Breast epithelium (tissue), 3 donors: ENCODE measurements at regions not wholly inside any gene's neighbourhood (a gene's known extent, or its start where the extent isn't known, plus 50 kb on each side); places are given as distances from the start of the nearest gene placed in this dataset.

Source experiments
- CTCF ChIP-seq, 3 donors: fragments of 450-650 bp; IDR thresholded peaks; one replicate each; pipeline ENCODE4 v1.5.1; 2016 to 2017; ENCODE audit warnings: antibody characterized with exemption in 3 of 3, mild to moderate bottlenecking in 3 of 3, moderate library complexity in 3 of 3
- POLR2A ChIP-seq: fragments of 450-650 bp; IDR thresholded peaks from one replicate; pipeline ENCODE4 v1.6.1; 2016; ENCODE audit warnings: antibody characterized with exemption, mild to moderate bottlenecking, moderate library complexity
- POLR2AphosphoS5 ChIP-seq, 3 donors: sonication (generic); formaldehyde crosslinking; IDR thresholded peaks; one replicate each; pipeline ENCODE4 v1.6.1; 2017; ENCODE audit warnings: antibody characterized with exemption in 3 of 3

GRCh38 chr4:92246384-92246783 is 57.4 kb upstream of the GRID2 start:
- no peak for TF ChIP-seq POLR2A
- TF ChIP-seq CTCF (IDR thresholded peaks at IDR 0.05), result no peak
- TF ChIP-seq POLR2AphosphoS5 (IDR thresholded peaks at IDR 0.05), result no peak
